Effector CD4-positive, alpha-beta T cell (primary cell): ENCODE measurements at regions not wholly inside any gene's neighbourhood (a gene's known extent, or its start where the extent isn't known, plus 50 kb on each side); places are given as distances from the start of the nearest gene placed in this dataset.

Experiments used
- DNase-seq: peaks from one replicate; pipeline ENCODE4 v3.0.0-alpha.2; 2020

DNA sequence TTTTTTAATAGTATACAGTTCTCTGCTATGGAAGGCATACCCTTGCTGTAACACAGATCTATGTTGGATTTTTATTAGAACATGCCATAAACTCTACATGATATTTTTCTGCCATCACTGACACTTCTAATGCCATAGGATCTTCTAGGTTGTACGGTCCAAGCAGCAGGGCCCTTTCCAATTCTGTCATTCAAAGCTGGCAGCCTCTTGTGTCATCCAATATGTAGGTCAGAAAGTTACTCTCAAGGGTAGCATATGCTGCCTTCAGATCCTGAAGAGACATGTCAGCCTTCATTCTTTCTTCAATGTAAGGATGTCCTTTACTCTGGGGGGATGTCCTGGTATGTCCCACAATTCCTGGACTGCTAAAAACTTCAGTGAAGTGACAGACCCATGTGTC, 629.2 kb upstream of the USP24 start:
- no peak for DNase-seq

DNA sequence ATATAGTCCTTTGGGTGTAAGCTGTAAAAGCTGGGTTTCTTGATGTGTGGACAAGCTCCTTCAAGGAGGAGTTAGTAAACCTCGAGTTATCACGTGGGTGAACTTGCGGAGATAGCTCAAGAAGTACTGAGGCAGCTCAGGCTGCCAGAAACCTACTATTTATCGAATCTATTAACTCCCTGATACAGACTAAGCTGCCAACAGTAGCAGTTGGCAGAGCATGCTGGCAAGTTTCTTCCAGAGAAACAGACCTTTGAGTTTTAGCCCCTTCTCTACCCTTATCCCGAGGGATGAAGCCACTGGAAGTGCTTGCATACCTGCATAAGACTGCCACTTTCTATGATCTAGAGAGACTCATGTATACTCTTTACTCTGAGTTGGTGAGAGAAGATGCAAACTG, 624.5 kb upstream of the USP24 start:
- no peak for DNase-seq

- DNase-seq, result no peak
Observed at GRCh38 chr1:55839221-55839620, 624.1 kb upstream of the USP24 start.

- no peak for DNase-seq
Observed at GRCh38 chr1:55836086-55836485, 620.9 kb upstream of the USP24 start.

DNA sequence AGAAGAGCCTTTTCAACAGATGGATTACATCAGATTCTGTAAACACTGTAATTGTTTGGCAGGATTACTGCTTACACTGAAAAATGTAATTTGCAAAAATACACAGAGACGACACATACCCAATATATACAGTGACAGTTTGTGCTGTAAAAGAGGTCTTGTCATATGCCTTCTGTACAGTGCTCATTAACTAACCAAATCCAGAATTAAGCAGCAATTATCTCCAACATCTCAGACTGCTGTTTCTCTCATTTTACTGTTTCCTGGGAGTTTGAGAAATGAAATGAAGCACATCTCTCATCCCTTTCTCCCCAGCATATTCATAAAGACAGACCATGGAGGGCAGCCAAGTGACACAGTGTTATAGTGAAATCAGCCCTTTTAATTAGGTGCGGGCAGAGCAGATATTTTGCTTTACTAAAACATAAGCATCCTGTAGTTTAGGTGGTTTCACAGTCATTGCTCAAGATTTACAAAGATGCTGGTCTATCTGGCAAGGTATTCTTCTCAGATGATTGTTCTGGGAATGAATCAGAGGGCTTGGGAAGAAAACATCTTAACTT, 618.4 kb upstream of the USP24 start:
- DNase-seq, result no peak

- DNase-seq, result no peak
Observed at GRCh38 chr1:55831759-55832158, 616.6 kb upstream of the USP24 start.

GRCh38 chr1:55828044-55828443, 612.9 kb upstream of the USP24 start:
- no peak for DNase-seq

DNA sequence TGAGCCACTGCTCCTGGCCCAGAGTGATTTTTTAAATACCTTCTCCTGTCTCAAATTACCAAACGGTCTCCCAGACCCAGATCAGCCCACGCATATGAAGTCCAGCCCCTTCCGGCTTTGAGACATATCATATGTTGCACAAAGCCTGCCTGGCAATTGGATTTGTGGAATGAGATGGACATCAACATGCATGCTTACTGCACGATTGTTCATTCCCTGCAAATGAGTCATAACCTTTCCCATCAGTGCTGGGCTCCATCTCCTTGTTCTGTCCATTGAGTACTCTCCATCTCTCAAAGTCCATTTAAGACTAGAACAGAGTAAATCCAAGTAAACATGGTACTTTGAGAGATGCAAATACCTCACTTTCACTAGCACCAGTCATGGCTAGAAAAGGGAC, 612.2 kb upstream of the USP24 start:
- no peak for DNase-seq

GRCh38 chr1:55826381-55827080, 611.4 kb upstream of the USP24 start:
- DNase-seq, result no peak

DNA sequence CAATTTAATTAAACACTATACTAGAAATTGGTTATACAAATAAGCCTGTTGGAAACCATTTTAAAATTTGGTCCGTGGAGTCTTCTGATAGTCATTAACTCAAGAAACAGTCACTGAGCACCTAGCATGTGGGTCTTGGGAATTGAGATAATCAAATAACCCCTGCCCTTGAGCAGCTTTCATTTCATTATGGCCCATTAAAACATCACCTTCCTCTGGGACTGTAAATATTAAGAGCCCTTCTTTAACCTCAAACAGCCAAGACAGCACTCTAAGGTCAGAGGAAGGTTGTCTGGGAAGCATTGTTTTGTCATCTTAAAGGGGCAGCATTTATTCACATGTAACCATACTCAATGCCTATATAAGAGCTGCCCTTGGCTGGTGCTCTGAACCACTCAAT, 610.3 kb upstream of the USP24 start:
- DNase-seq, result no peak

GRCh38 chr1:55824251-55824640, 609.1 kb upstream of the USP24 start:
- DNase-seq, result no peak

GRCh38 chr1:55823541-55824250, 608.5 kb upstream of the USP24 start:
- DNase-seq, result no peak

GRCh38 chr1:55822891-55823290, 607.7 kb upstream of the USP24 start:
- no peak for DNase-seq

DNA sequence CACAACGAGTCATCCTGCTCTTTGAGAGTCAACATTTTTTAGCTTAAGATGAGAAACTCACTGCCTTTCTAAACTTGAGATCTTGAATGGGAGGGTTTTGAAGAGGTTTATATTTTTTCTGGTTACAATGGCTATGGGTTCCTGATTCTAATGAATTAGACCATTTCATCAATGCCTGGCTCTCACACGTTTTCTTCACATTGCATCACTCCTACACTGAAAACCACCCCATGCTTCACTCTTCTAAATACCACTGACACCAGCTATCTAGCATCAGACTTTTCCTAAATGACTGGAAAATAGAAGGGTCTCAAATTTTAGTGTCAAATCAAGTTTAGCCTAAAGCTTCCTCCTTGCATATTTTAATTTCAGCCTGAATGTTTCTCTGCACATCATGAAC, 606.1 kb upstream of the USP24 start:
- no peak for DNase-seq

GRCh38 chr1:55820501-55820900, 605.3 kb upstream of the USP24 start:
- no peak for DNase-seq

DNA sequence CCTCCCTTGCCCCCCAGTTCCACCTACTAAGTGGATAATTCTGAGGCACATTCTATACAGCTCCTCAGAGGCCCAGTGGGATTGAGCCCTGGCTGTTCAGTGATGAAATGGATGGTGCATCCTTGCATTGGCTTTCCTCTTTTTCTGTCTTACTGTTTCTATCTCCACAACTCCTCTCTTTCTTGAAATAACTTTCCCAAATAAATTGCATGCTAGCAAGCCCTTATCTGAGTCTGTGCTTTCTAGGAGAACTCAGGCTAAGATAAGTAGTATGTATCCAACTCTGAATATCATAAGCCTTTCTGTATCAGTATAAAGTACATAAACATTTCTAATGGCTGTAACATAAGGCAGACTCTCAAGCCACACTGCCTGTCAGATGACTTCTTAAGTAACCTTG, 603.8 kb upstream of the USP24 start:
- DNase-seq, result no peak

- DNase-seq, result no peak
Observed at GRCh38 chr1:55816456-55817426, 601.6 kb upstream of the USP24 start.

GRCh38 chr1:55815745-55816455, 600.7 kb upstream of the USP24 start:
- DNase-seq, result no peak

DNA sequence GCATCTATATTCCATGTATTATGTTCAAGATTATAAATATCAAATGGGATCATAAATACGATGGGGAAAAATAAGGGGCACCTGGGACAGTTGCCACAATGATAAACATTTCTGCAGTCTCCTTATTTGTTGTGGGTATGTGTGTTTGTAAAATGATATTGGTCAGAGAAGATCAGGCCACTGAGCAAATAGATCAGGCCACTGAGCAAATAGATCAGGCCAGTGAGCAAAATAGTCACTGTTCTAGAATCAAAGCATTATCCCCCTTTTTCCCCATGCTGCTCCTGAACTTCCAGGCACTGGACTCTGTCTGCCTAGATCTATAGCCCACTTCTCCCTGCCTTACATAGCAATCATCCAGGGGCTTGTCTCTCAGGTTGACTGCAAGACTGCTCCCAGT, 599.8 kb upstream of the USP24 start:
- no peak for DNase-seq

DNA sequence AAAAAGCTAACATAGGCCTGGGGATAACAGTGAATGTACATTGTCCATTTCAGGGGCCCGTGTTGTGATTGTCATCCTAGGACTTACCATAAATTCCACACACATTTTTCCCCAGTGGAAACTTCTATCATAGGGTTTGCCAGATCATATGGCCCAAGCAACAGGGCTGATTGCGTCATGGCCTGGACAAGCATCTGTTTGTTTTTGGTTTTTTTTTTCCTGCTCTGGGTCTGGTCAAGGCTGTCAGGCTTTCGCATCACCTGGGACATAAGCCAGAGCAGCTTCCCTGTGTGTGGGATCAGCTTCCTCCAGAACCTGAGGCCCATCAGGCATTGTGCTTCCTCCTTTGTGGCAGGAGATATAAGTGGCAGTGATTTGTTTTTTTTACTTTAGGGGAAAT, 598.5 kb upstream of the USP24 start:
- DNase-seq, result no peak

GRCh38 chr1:55812281-55812680, 597.1 kb upstream of the USP24 start:
- DNase-seq, result no peak

GRCh38 chr1:55808263-55808662, 593.1 kb upstream of the USP24 start:
- no peak for DNase-seq

DNA sequence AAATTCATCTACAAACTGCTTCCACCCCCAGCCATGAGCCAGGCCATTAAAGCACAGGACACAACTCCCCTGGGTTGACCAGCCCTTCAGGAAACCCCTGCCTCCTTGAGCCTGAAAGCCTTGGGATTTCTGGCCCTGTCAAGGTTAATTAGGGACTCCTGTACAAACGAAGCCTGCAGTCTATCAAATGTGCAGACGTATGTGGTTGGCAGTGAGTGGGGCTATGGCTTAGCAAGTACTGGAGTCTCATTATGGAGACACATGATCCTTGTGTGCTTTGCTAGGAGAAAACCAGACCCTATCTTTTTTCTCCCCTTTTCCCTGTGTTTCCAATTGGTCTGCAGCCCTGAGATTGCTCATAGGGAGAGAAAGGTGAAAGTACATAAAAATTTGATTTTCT, 588.3 kb upstream of the USP24 start:
- DNase-seq, result no peak
